IMR-90 (cell line): ENCODE measurements at regions not wholly inside any gene's neighbourhood (a gene's known extent, or its start where the extent isn't known, plus 50 kb on each side); places are given as distances from the start of the nearest gene placed in this dataset.

ENCODE experiments used
- ATAC-seq: fragments of 200-7000 bp; cut with Tn5 transposase; 2 replicates; pipeline ENCODE4 v1.9.1; 2020; ENCODE audit warnings: low read depth, mild to moderate bottlenecking, moderate library complexity
- BruUV-seq: library from RNA; stranded (reverse); fragments of 400-500 nt; replicated peaks from 2 replicates; lab custom pipeline; 2021; lab: Mats Ljungman, UMichigan
- CTCF ChIA-PET: fragments of 300-600 bp; formaldehyde crosslinking; extraction: SDS; loops from one replicate; lab custom pipeline; 2021; ENCODE audit warnings: antibody characterized with exemption; lab: Yijun Ruan, JAX
- POLR2A ChIA-PET: fragments of 300-600 bp; sonication (Branson Sonifier 250); formaldehyde crosslinking; loops from one replicate; lab custom pipeline; 2022; ENCODE audit warnings: antibody characterized with exemption; ENCODE audit not compliant: unreplicated experiment; lab: Charles Lee
- DNase-seq: peaks from one replicate; pipeline ENCODE4 v3.0.0; 2013
- H2AFZ ChIP-seq: replicated peaks from 2 replicates; pipeline ENCODE3; 2013; ENCODE audit warnings: low read length, mild to moderate bottlenecking; ENCODE audit not compliant: poor library complexity
- H2AK5ac ChIP-seq: 2 replicates; pipeline ENCODE4 v1.6.1; 2013; ENCODE audit warnings: low read depth, low read length, inconsistent platforms
- H2AK9ac ChIP-seq: replicated peaks from 2 replicates; pipeline ENCODE3; 2013; ENCODE audit warnings: mild to moderate bottlenecking, low read depth, low read length, moderate library complexity; ENCODE audit not compliant: poor library complexity
- H2BK120ac ChIP-seq: 2 replicates; pipeline ENCODE4 v1.6.1; 2013; ENCODE audit warnings: low read depth, low read length, inconsistent platforms
- H2BK15ac ChIP-seq: 3 replicates; pipeline ENCODE4 v1.6.1; 2013; ENCODE audit warnings: low read depth, low read length, inconsistent platforms
- H2BK20ac ChIP-seq: 2 replicates; pipeline ENCODE4 v1.6.1; 2013; ENCODE audit warnings: low read depth, mild to moderate bottlenecking, inconsistent platforms, low read length, moderate library complexity
- H2BK5ac ChIP-seq: 2 replicates; pipeline ENCODE4 v1.6.1; 2013; ENCODE audit warnings: mild to moderate bottlenecking, low read depth, low read length, inconsistent platforms; ENCODE audit not compliant: poor library complexity, severe bottlenecking
- H3K14ac ChIP-seq: replicated peaks from 2 replicates; pipeline ENCODE4 v1.6.1; 2013; ENCODE audit warnings: low read depth, low read length, inconsistent platforms
- H3K18ac ChIP-seq: 2 replicates; pipeline ENCODE4 v1.6.1; 2013; ENCODE audit warnings: low read depth, low read length, control low read depth
- H3K23ac ChIP-seq: 2 replicates; pipeline ENCODE4 v1.6.1; 2013; ENCODE audit warnings: low read depth, low read length, inconsistent platforms
- H3K27ac ChIP-seq: 2 replicates; pipeline ENCODE4 v1.5.1; 2013; ENCODE audit warnings: mild to moderate bottlenecking, control low read depth, low read length; ENCODE audit not compliant: insufficient read depth
- H3K27me3 ChIP-seq: 2 replicates; pipeline ENCODE4 v1.6.1; 2013; ENCODE audit warnings: low read length; ENCODE audit not compliant: control insufficient read depth, insufficient read depth
- H3K36me3 ChIP-seq: 2 replicates; pipeline ENCODE4 v1.6.1; 2013; ENCODE audit warnings: low read length, mixed read lengths; ENCODE audit not compliant: control insufficient read depth, insufficient read depth
- H3K4ac ChIP-seq: 2 replicates; pipeline ENCODE4 v1.6.1; 2013; ENCODE audit warnings: low read depth, low read length, inconsistent platforms
- H3K4me1 ChIP-seq: 2 replicates; pipeline ENCODE4 v1.6.1; 2013; ENCODE audit warnings: low read length, mixed read lengths; ENCODE audit not compliant: control insufficient read depth, insufficient read depth
- H3K4me2 ChIP-seq: 2 replicates; pipeline ENCODE4 v1.6.1; 2013; ENCODE audit warnings: low read depth, mild to moderate bottlenecking, control low read depth, low read length, moderate library complexity
- H3K4me3 ChIP-seq: 2 replicates; pipeline ENCODE4 v1.5.1; 2013; ENCODE audit warnings: low read depth, mild to moderate bottlenecking, control low read depth, low read length, moderate library complexity; ENCODE audit not compliant: insufficient read depth
- H3K56ac ChIP-seq: 2 replicates; pipeline ENCODE4 v1.6.1; 2013; ENCODE audit warnings: low read length, inconsistent platforms; ENCODE audit not compliant: insufficient read depth; ENCODE audit errors: extremely low read depth
- H3K79me1 ChIP-seq, 2 experiments: 2 replicates each; pipeline ENCODE4 v1.6.1; 2013; ENCODE audit warnings: low read length in 2 of 2, inconsistent platforms in 1 of 2, low read depth in 1 of 2
- H3K9ac ChIP-seq: 2 replicates; pipeline ENCODE4 v1.6.1; 2013; ENCODE audit warnings: low read depth, low read length, control low read depth
- H3K9me1 ChIP-seq: 2 replicates; pipeline ENCODE4 v1.6.1; 2013; ENCODE audit warnings: low read length, inconsistent platforms; ENCODE audit not compliant: insufficient read depth
- H3K9me3 ChIP-seq: 2 replicates; pipeline ENCODE4 v1.6.1; 2013; ENCODE audit warnings: low read length; ENCODE audit not compliant: control insufficient read depth, insufficient read depth
- H4K20me1 ChIP-seq: 2 replicates; pipeline ENCODE4 v1.6.1; 2013; ENCODE audit warnings: low read length, inconsistent platforms; ENCODE audit not compliant: insufficient read depth
- H4K5ac ChIP-seq: 2 replicates; pipeline ENCODE4 v1.6.1; 2013; ENCODE audit warnings: mild to moderate bottlenecking, low read depth, low read length, control low read depth
- H4K8ac ChIP-seq, 2 experiments: 2 replicates each; pipeline ENCODE4 v1.6.1; 2013; ENCODE audit warnings: low read depth in 2 of 2, low read length in 2 of 2, control low read depth in 1 of 2, inconsistent platforms in 1 of 2
- H4K91ac ChIP-seq: 2 replicates; pipeline ENCODE4 v1.6.1; 2013; ENCODE audit warnings: low read depth, low read length, inconsistent platforms; ENCODE audit not compliant: insufficient read depth
- BHLHE40 ChIP-seq: fragments of 150-350 bp; IDR thresholded peaks from 2 replicates; pipeline ENCODE4 v1.6.1; 2016; ENCODE audit warnings: mild to moderate bottlenecking, low read depth, low read length
- CEBPB ChIP-seq: IDR thresholded peaks from 2 replicates; pipeline ENCODE4 v1.6.1; 2012; ENCODE audit warnings: low read depth, low read length, improper control_type of control experiment
- CHD1 ChIP-seq: IDR thresholded peaks from 2 replicates; pipeline ENCODE4 v1.6.1; 2012; ENCODE audit warnings: low read depth, low read length, improper control_type of control experiment
- CTCF ChIP-seq: conservative IDR thresholded peaks from 2 replicates; pipeline ENCODE4 v1.5.1; 2012; ENCODE audit warnings: mild to moderate bottlenecking, low read depth, low read length, improper control_type of control experiment
- ELK1 ChIP-seq: fragments of 150-350 bp; IDR thresholded peaks from 2 replicates; pipeline ENCODE4 v1.6.1; 2016; ENCODE audit warnings: low read depth, mild to moderate bottlenecking, low read length, moderate library complexity, borderline replicate concordance
- FOS ChIP-seq: fragments of 150-350 bp; IDR thresholded peaks from 2 replicates; pipeline ENCODE4 v1.6.1; 2016; ENCODE audit warnings: low read depth, low read length
- MAFK ChIP-seq: IDR thresholded peaks from 2 replicates; pipeline ENCODE4 v1.6.1; 2012; ENCODE audit warnings: low read depth, low read length, improper control_type of control experiment
- MAZ ChIP-seq: IDR thresholded peaks from 2 replicates; pipeline ENCODE4 v1.6.1; 2012; ENCODE audit warnings: low read depth, mild to moderate bottlenecking, low read length, improper control_type of control experiment, moderate library complexity, borderline replicate concordance
- MXI1 ChIP-seq: IDR thresholded peaks from 2 replicates; pipeline ENCODE4 v1.6.1; 2012; ENCODE audit warnings: low read depth, mild to moderate bottlenecking, low read length, moderate library complexity, borderline replicate concordance
- NFE2L2 ChIP-seq: fragments of 150-350 bp; IDR thresholded peaks from 2 replicates; pipeline ENCODE4 v1.6.1; 2016; ENCODE audit warnings: low read depth, mild to moderate bottlenecking, low read length
- POLR2A ChIP-seq: IDR thresholded peaks from 2 replicates; pipeline ENCODE4 v1.6.1; 2012; ENCODE audit warnings: mild to moderate bottlenecking, low read depth, low read length
- RAD21 ChIP-seq: IDR thresholded peaks from 2 replicates; pipeline ENCODE4 v1.6.1; 2012; ENCODE audit warnings: low read length, improper control_type of control experiment
- RCOR1 ChIP-seq: IDR thresholded peaks from 2 replicates; pipeline ENCODE4 v1.6.1; 2012; ENCODE audit warnings: mild to moderate bottlenecking, low read length, improper control_type of control experiment; ENCODE audit not compliant: insufficient replicate concordance
- RFX5 ChIP-seq: IDR thresholded peaks from 2 replicates; pipeline ENCODE4 v1.8.0; 2012; ENCODE audit warnings: low read depth, mild to moderate bottlenecking, low read length, moderate library complexity
- SMC3 ChIP-seq: fragments of 150-350 bp; IDR thresholded peaks from 2 replicates; pipeline ENCODE4 v1.6.1; 2016; ENCODE audit warnings: low read depth, mild to moderate bottlenecking, antibody characterized with exemption, low read length, moderate library complexity
- USF2 ChIP-seq: fragments of 150-350 bp; IDR thresholded peaks from 2 replicates; pipeline ENCODE4 v1.6.1; 2017; ENCODE audit warnings: mild to moderate bottlenecking, antibody characterized with exemption, low read length, low read depth
- WGBS, 2 experiments: methylation state at CpG; one replicate each; pipeline versions ENCODE4 v1.1.5 to v1.1.7; 2013; ENCODE audit warnings: missing lambda C conversion rate in 2 of 2; ENCODE audit not compliant: insufficient read length in 1 of 2; ENCODE audit errors: extremely low coverage in 2 of 2; 5-methylcytosine and 5-hydroxymethylcytosine counted together
- dilution Hi-C: fragments of 300-500 bp; cut with HindIII; formaldehyde crosslinking; loops from one replicate; pipeline ENCODE4 v1.14.3; 2018; ENCODE audit warnings: low sequenced_read_pairs; ENCODE audit not compliant: unreplicated experiment
- in situ Hi-C: fragments of 300-500 bp; cut with MboI; formaldehyde crosslinking; loops from 3 replicates; pipeline ENCODE4 v1.14.3; 2019; ENCODE audit warnings: low sequenced_read_pairs, inconsistent platforms, mixed read lengths
- intact Hi-C: fragments of 100-400 bp; cut with micrococcal nuclease; formaldehyde crosslinking; loops from 2 replicates; pipeline ENCODE4 v1.10.0; 2022

GRCh38 chr3:3405131-3405530, 225.6 kb upstream of the CRBN start:
- Histone ChIP-seq H3K27ac (no peak overlapping the region), H2BK5ac (no peak overlapping the region), H3K14ac (no peak overlapping the region), H3K9ac (no peak overlapping the region), H3K9me3 (peaks cover 23% of the 10 kb centered on the region), H2AK9ac (no peak overlapping the region), H3K4ac (no peak overlapping the region), H2BK120ac (no peak overlapping the region), H3K27me3 (no peaks in the 10 kb centered on the region), H3K4me1 (no peaks in the 10 kb centered on the region), H2BK15ac (no peak overlapping the region), H4K8ac (no peak overlapping the region), H3K56ac (no peak overlapping the region), H2BK20ac (no peak overlapping the region), H3K4me2 (no peak overlapping the region), H3K18ac (no peak overlapping the region), H3K9me1 (no peaks in the 10 kb centered on the region), H2AFZ (no peak overlapping the region), H4K20me1 (no peaks in the 10 kb centered on the region), H3K4me3 (no peak overlapping the region), H4K91ac (no peak overlapping the region), H3K79me1 (no peaks in the 10 kb centered on the region), H4K5ac (no peak overlapping the region), H3K36me3 (no peaks in the 10 kb centered on the region), H2AK5ac (no peak overlapping the region), H3K23ac (no peak overlapping the region)
- 0% methylated on average over 1 of the region's 6 CpGs; no CpG with 5 or more reads in 1 of the 2 experiments for WGBS, 2 experiments
- no peak for TF ChIP-seq ELK1
- TF ChIP-seq CHD1 = no peak
- TF ChIP-seq USF2 = no peak
- no peak for TF ChIP-seq POLR2A
- TF ChIP-seq CTCF = no peak
- no peak for TF ChIP-seq MAZ
- TF ChIP-seq MAFK = no peak
- TF ChIP-seq MXI1 = no peak
- no peak for TF ChIP-seq NFE2L2
- TF ChIP-seq FOS = no peak
- TF ChIP-seq SMC3 = no peak
- TF ChIP-seq RCOR1 = no peak
- no peak for TF ChIP-seq CEBPB
- no peak for TF ChIP-seq BHLHE40
- TF ChIP-seq RAD21 = no peak
- no peak for TF ChIP-seq RFX5
- POLR2A ChIA-PET = no interaction called here
- DNase-seq (no peak), ATAC-seq (no peak)
- intact Hi-C loops = no loop called here
- dilution Hi-C loops = no loop called here
- CTCF ChIA-PET = no interaction called here
- no TSS peak for BruUV-seq
- in situ Hi-C loops = no loop called here
